Body of pancreas (tissue), 4 donors: ENCODE measurements at regions not wholly inside any gene's neighbourhood (a gene's known extent, or its start where the extent isn't known, plus 50 kb on each side); places are given as distances from the start of the nearest gene placed in this dataset.

Source experiments
- ATAC-seq: fragments of 150-250 bp; one replicate; pipeline ENCODE4 v1.9.1; 2016
- DNase-seq, 4 donors: peaks; one replicate each; pipeline ENCODE4 v3.0.0-alpha.2; 2019
- H3K27ac ChIP-seq, 4 donors: fragments of 200-600 bp; sonication (generic); 1 replicate in 3 of 4; 2 replicates in 1 of 4; pipeline versions ENCODE4 v1.5.1 to v1.6.1; 2016 to 2019; ENCODE audit warnings: mild to moderate bottlenecking in 1 of 4, mixed read lengths in 1 of 4, moderate library complexity in 1 of 4
- H3K27me3 ChIP-seq, 2 donors: fragments of 200-600 bp; sonication (generic); one replicate each; pipeline ENCODE4 v1.6.0; 2016; ENCODE audit warnings: mild to moderate bottlenecking in 1 of 2
- H3K36me3 ChIP-seq, 2 donors: fragments of 200-600 bp; sonication (generic); replicated peaks in 1 of 2; 2 replicates each; pipeline ENCODE4 v1.5.1; 2016; ENCODE audit warnings: low read depth in 2 of 2; ENCODE audit not compliant: insufficient read depth in 1 of 2
- H3K4me1 ChIP-seq: fragments of 200-600 bp; sonication (generic); one replicate; pipeline ENCODE4 v1.6.0; 2016
- H3K4me3 ChIP-seq, 2 donors: fragments of 200-600 bp; sonication (generic); 1 replicate in 1 of 2; 2 replicates in 1 of 2; pipeline ENCODE4 v1.5.1; 2016 to 2019
- H3K9me3 ChIP-seq, 3 donors: fragments of 200-600 bp; sonication (generic); 1 replicate in 2 of 3; 2 replicates in 1 of 3; pipeline ENCODE4 v1.5.1; 2016
- CTCF ChIP-seq, 7 experiments: fragments of 450-650 bp in 4 of 7; fragments of 200-600 bp in 3 of 7; sonication (generic) in 3 of 7; IDR thresholded peaks; one replicate each; pipeline ENCODE4 v1.5.1; 2016 to 2019; ENCODE audit warnings: antibody characterized with exemption in 7 of 7
- POLR2A ChIP-seq, 3 donors: fragments of 450-650 bp; IDR thresholded peaks; one replicate each; pipeline ENCODE4 v1.6.1; 2016; ENCODE audit warnings: antibody characterized with exemption in 3 of 3, mild to moderate bottlenecking in 2 of 3
- WGBS, 2 donors: methylation state at CpG; one replicate each; pipeline ENCODE4 v1.1.5; 2017; 5-methylcytosine and 5-hydroxymethylcytosine counted together
- intact Hi-C: fragments of 100-400 bp; cut with DNase I; formaldehyde crosslinking; loops from one replicate; pipeline ENCODE4 v1.15.1; 2023

- DNase-seq, result peak in 2 of 4 donors; percentile 63 to 64
- no peak for TF ChIP-seq CTCF (IDR thresholded peaks at IDR 0.05)
- no peak for TF ChIP-seq POLR2A (IDR thresholded peaks at IDR 0.05)
- H3K4me1 ChIP-seq, result peaks cover 77% of the 10 kb centered on the region
- H3K9me3 ChIP-seq, result no peaks in the 10 kb centered on the region
- WGBS, 2 donors, result 74 to 79% methylated on average over 3 of the region's 3 CpGs
- intact Hi-C loops, result no loop called here
- no peaks in the 10 kb centered on the region for H3K27me3 ChIP-seq
- H3K4me3 ChIP-seq, result no peak overlapping the region
- peak; percentile 25 for ATAC-seq
- no peaks in the 10 kb centered on the region for H3K36me3 ChIP-seq
- H3K27ac ChIP-seq, result peak overlapping the region; percentile 50 to 68 (median 60)
These were observed 157.9 kb upstream of the RAB4A start for GRCh38 chr1:229112832-229113548.

GRCh38 chr1:229114315-229114714, 156.6 kb upstream of the RAB4A start:
- ATAC-seq (no peak), DNase-seq (no peak)
- Histone ChIP-seq H3K4me1 (peaks cover 75% of the 10 kb centered on the region), H3K36me3 (no peaks in the 10 kb centered on the region), H3K27ac (peak overlapping the region in 2 of 4 donors; percentile 57 to 68), H3K9me3 (no peaks in the 10 kb centered on the region), H3K27me3 (no peaks in the 10 kb centered on the region), H3K4me3 (no peak overlapping the region)
- no peak for TF ChIP-seq POLR2A (IDR thresholded peaks at IDR 0.05)
- TF ChIP-seq CTCF (IDR thresholded peaks at IDR 0.05), result no peak
- intact Hi-C loops, result no loop called here
- 51 to 77% methylated on average over 5 of the region's 5 CpGs for whole genome bisulfite sequencing, 2 donors

GRCh38 chr1:229114850-229115365, 156.0 kb upstream of the RAB4A start:
- no peak overlapping the region for H3K4me3 ChIP-seq
- no peak for TF ChIP-seq CTCF (IDR thresholded peaks at IDR 0.05)
- TF ChIP-seq POLR2A (IDR thresholded peaks at IDR 0.05), result no peak
- 51 to 54% methylated on average over 4 of the region's 4 CpGs for WGBS, 2 donors
- H3K9me3 ChIP-seq, result no peaks in the 10 kb centered on the region
- no peak overlapping the region for H3K27ac ChIP-seq
- no peaks in the 10 kb centered on the region for H3K27me3 ChIP-seq
- ATAC-seq (no peak), DNase-seq (no peak)
- H3K4me1 ChIP-seq, result peaks cover 69% of the 10 kb centered on the region
- intact Hi-C loops, result no loop called here
- no peaks in the 10 kb centered on the region for H3K36me3 ChIP-seq

- Histone ChIP-seq H3K4me1 (peaks cover 63% of the 10 kb centered on the region), H3K27me3 (no peaks in the 10 kb centered on the region), H3K27ac (no peak overlapping the region), H3K4me3 (no peak overlapping the region), H3K9me3 (no peaks in the 10 kb centered on the region), H3K36me3 (no peaks in the 10 kb centered on the region)
- no peak for DNase-seq
- 89 to 95% methylated on average over 16 of the region's 16 CpGs for WGBS, 2 donors
- ATAC-seq, result no peak
- intact Hi-C loops, result no loop called here
- TF ChIP-seq CTCF (IDR thresholded peaks at IDR 0.05) (no peak), POLR2A (IDR thresholded peaks at IDR 0.05) (no peak)
These were observed 154.8 kb upstream of the RAB4A start for GRCh38 chr1:229116114-229116513.
